Iris pigment epithelial cell (primary cell): ENCODE measurements at regions not wholly inside any gene's neighbourhood (a gene's known extent, or its start where the extent isn't known, plus 50 kb on each side); places are given as distances from the start of the nearest gene placed in this dataset.
A peak's percentile ranks its signal among the peaks of the same experiment; 100 is the strongest.
"Not testable (repeated sequence)": the region's sequence is repeated elsewhere in the genome, so short reads cannot be mapped to it uniquely, and the experiment has no call there.

Experiments
- DNase-seq: peaks from one replicate; pipeline ENCODE4 v3.0.0-alpha.2; 2011; ENCODE audit warnings: low read depth

GRCh38 chr22:35183917-35184316, 73.4 kb upstream of the HMGXB4 start:
- no peak for DNase-seq

GRCh38 chr22:35186492-35186891, 70.8 kb upstream of the HMGXB4 start:
- DNase-seq: no peak

GRCh38 chr22:35188930-35189329, 68.4 kb upstream of the HMGXB4 start:
- DNase-seq: not testable (repeated sequence)

- DNase-seq: no peak
These were observed 67.7 kb upstream of the HMGXB4 start for GRCh38 chr22:35189559-35189958.

GRCh38 chr22:35191412-35191811, 65.9 kb upstream of the HMGXB4 start:
- DNase-seq: peak; percentile 8

GRCh38 chr22:35192129-35192918, 65.0 kb upstream of the HMGXB4 start:
- no peak for DNase-seq

GRCh38 chr22:35195226-35195625, 62.1 kb upstream of the HMGXB4 start:
- DNase-seq: no peak

- DNase-seq: no peak
These were observed 61.5 kb upstream of the HMGXB4 start for GRCh38 chr22:35195821-35196220.

GRCh38 chr22:35197071-35197470, 60.2 kb upstream of the HMGXB4 start:
- DNase-seq: no peak

GRCh38 chr22:35197886-35198285, 59.4 kb upstream of the HMGXB4 start:
- DNase-seq: no peak

GRCh38 chr22:35198738-35199137, 58.6 kb upstream of the HMGXB4 start:
- DNase-seq: no peak

GRCh38 chr22:35202376-35202775, 54.9 kb upstream of the HMGXB4 start:
- DNase-seq: no peak

- no peak for DNase-seq
These were observed 53.7 kb upstream of the HMGXB4 start for GRCh38 chr22:35203583-35203982.

GRCh38 chr22:35204807-35205775, 52.2 kb upstream of the HMGXB4 start:
- DNase-seq: no peak

- peak; percentile 14 for DNase-seq
These were observed 51.3 kb upstream of the HMGXB4 start for GRCh38 chr22:35205961-35206360.

GRCh38 chr22:35206889-35207288, 50.4 kb upstream of the HMGXB4 start:
- DNase-seq: no peak
